Tibial nerve (tissue), 4 donors: ENCODE measurements at regions not wholly inside any gene's neighbourhood (a gene's known extent, or its start where the extent isn't known, plus 50 kb on each side); places are given as distances from the start of the nearest gene placed in this dataset.

Experiments
- EP300 ChIP-seq, 2 donors: sonication (generic); formaldehyde crosslinking; IDR thresholded peaks; one replicate each; pipeline ENCODE4 v1.6.1; 2017; ENCODE audit warnings: antibody characterized with exemption in 2 of 2, mild to moderate bottlenecking in 1 of 2
- POLR2A ChIP-seq, 2 donors: fragments of 450-650 bp; IDR thresholded peaks; one replicate each; pipeline ENCODE4 v1.6.1; 2017; ENCODE audit warnings: antibody characterized with exemption in 2 of 2, mild to moderate bottlenecking in 2 of 2, moderate library complexity in 2 of 2
- TF ChIP-seq, protein P1 (sequence below), 5 experiments: fragments of 200-600 bp in 3 of 5; fragments of 450-650 bp in 2 of 5; sonication (generic) in 3 of 5; IDR thresholded peaks; one replicate each; pipeline ENCODE4 v1.5.1; 2016 to 2019; ENCODE audit warnings: antibody characterized with exemption in 5 of 5, mild to moderate bottlenecking in 3 of 5, moderate library complexity in 2 of 5

DNA sequence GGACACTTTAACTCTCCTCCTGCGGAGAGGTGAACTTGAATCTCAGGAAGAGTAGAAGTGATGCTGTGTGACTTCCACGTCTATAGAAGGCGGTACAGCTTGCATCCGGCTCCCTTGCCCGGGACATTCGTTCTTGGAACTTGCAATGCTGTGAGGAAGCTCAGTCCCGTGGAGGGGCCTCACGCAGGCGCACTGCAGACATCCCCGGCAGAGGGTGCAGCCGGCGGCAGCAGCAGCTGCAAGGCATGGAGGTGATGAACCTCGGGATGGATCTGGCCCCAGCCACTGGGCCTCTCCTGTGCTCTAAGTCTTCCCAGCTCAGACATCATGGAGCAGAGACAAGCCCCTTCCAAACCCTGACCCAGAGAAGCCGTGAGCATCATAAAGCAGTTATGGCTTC, 61.8 kb upstream of the SOD1 start:
- TF ChIP-seq POLR2A (IDR thresholded peaks at IDR 0.05) (no peak), EP300 (IDR thresholded peaks at IDR 0.05) (no peak)
- TF ChIP-seq, protein P1, sequence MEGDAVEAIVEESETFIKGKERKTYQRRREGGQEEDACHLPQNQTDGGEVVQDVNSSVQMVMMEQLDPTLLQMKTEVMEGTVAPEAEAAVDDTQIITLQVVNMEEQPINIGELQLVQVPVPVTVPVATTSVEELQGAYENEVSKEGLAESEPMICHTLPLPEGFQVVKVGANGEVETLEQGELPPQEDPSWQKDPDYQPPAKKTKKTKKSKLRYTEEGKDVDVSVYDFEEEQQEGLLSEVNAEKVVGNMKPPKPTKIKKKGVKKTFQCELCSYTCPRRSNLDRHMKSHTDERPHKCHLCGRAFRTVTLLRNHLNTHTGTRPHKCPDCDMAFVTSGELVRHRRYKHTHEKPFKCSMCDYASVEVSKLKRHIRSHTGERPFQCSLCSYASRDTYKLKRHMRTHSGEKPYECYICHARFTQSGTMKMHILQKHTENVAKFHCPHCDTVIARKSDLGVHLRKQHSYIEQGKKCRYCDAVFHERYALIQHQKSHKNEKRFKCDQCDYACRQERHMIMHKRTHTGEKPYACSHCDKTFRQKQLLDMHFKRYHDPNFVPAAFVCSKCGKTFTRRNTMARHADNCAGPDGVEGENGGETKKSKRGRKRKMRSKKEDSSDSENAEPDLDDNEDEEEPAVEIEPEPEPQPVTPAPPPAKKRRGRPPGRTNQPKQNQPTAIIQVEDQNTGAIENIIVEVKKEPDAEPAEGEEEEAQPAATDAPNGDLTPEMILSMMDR (IDR thresholded peaks at IDR 0.05) = no peak
